HL-60 (cell line): ENCODE measurements at regions not wholly inside any gene's neighbourhood (a gene's known extent, or its start where the extent isn't known, plus 50 kb on each side); places are given as distances from the start of the nearest gene placed in this dataset.

ENCODE experiments used
- DNase-seq, 2 experiments: peaks; one replicate each; pipeline ENCODE4 v3.0.0-alpha.2; 2010 to 2020; ENCODE audit warnings: low read depth in 1 of 2, low spot score in 1 of 2
- H3K27ac ChIP-seq: fragments of 250-450 bp; sonication (Bioruptor Pico); replicated peaks from 2 replicates; pipeline ENCODE4 v1.5.1; 2020; ENCODE audit warnings: mild to moderate bottlenecking, moderate library complexity
- H3K27me3 ChIP-seq: fragments of 250-450 bp; sonication (Bioruptor Pico); 2 replicates; pipeline ENCODE4 v1.5.1; 2021; ENCODE audit warnings: mild to moderate bottlenecking, moderate library complexity; ENCODE audit not compliant: insufficient read depth, poor library complexity, severe bottlenecking
- H3K4me3 ChIP-seq: replicated peaks from 2 replicates; pipeline ENCODE4 v1.5.1; 2011; ENCODE audit warnings: mild to moderate bottlenecking, control low read depth, low read length; ENCODE audit not compliant: insufficient read depth
- GABPA ChIP-seq: IDR thresholded peaks from 2 replicates; pipeline ENCODE4 v1.6.1; 2012; ENCODE audit warnings: low read depth
- POLR2AphosphoS5 ChIP-seq: IDR thresholded peaks from 2 replicates; pipeline ENCODE4 v1.6.1; 2012; ENCODE audit warnings: low read depth
- SPI1 ChIP-seq: IDR thresholded peaks from 2 replicates; pipeline ENCODE4 v1.6.1; 2012; ENCODE audit warnings: low read depth, mild to moderate bottlenecking, borderline replicate concordance
- TF ChIP-seq, protein P1 (sequence below): IDR thresholded peaks from one replicate; pipeline ENCODE4 v1.5.1; 2011; ENCODE audit warnings: low read length, control low read depth, inconsistent platforms; ENCODE audit not compliant: insufficient read depth
- TF ChIP-seq, protein P2 (sequence below): IDR thresholded peaks from 2 replicates; pipeline ENCODE4 v1.6.1; 2012; ENCODE audit warnings: low read depth; ENCODE audit not compliant: insufficient replicate concordance

DNA sequence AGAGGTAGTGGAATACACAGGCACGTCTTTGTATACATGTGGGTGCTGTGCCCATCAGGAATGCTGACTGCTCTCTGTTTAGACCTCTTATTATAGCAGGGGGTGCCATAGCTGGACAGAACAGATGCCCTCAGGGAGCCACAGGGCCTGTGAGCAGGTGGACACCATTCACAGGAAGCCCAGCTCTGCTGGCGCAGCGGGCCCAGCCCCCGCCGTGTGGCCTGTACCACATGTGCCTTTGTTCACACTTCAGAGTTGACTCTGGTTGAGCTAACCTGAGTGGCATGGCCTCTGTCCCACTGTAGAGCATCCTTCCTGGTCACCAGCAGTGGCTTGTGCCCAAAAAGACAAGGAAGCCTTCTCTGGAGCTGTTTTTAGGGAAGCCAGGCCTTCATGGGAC, 730.9 kb upstream of the ID2 start:
- H3K27me3 ChIP-seq: no peaks in the 10 kb centered on the region
- H3K27ac ChIP-seq: no peak overlapping the region
- TF ChIP-seq, protein P1, sequence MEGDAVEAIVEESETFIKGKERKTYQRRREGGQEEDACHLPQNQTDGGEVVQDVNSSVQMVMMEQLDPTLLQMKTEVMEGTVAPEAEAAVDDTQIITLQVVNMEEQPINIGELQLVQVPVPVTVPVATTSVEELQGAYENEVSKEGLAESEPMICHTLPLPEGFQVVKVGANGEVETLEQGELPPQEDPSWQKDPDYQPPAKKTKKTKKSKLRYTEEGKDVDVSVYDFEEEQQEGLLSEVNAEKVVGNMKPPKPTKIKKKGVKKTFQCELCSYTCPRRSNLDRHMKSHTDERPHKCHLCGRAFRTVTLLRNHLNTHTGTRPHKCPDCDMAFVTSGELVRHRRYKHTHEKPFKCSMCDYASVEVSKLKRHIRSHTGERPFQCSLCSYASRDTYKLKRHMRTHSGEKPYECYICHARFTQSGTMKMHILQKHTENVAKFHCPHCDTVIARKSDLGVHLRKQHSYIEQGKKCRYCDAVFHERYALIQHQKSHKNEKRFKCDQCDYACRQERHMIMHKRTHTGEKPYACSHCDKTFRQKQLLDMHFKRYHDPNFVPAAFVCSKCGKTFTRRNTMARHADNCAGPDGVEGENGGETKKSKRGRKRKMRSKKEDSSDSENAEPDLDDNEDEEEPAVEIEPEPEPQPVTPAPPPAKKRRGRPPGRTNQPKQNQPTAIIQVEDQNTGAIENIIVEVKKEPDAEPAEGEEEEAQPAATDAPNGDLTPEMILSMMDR: no peak
- TF ChIP-seq GABPA: no peak
- TF ChIP-seq, protein P2, sequence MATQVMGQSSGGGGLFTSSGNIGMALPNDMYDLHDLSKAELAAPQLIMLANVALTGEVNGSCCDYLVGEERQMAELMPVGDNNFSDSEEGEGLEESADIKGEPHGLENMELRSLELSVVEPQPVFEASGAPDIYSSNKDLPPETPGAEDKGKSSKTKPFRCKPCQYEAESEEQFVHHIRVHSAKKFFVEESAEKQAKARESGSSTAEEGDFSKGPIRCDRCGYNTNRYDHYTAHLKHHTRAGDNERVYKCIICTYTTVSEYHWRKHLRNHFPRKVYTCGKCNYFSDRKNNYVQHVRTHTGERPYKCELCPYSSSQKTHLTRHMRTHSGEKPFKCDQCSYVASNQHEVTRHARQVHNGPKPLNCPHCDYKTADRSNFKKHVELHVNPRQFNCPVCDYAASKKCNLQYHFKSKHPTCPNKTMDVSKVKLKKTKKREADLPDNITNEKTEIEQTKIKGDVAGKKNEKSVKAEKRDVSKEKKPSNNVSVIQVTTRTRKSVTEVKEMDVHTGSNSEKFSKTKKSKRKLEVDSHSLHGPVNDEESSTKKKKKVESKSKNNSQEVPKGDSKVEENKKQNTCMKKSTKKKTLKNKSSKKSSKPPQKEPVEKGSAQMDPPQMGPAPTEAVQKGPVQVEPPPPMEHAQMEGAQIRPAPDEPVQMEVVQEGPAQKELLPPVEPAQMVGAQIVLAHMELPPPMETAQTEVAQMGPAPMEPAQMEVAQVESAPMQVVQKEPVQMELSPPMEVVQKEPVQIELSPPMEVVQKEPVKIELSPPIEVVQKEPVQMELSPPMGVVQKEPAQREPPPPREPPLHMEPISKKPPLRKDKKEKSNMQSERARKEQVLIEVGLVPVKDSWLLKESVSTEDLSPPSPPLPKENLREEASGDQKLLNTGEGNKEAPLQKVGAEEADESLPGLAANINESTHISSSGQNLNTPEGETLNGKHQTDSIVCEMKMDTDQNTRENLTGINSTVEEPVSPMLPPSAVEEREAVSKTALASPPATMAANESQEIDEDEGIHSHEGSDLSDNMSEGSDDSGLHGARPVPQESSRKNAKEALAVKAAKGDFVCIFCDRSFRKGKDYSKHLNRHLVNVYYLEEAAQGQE: no peak

DNA sequence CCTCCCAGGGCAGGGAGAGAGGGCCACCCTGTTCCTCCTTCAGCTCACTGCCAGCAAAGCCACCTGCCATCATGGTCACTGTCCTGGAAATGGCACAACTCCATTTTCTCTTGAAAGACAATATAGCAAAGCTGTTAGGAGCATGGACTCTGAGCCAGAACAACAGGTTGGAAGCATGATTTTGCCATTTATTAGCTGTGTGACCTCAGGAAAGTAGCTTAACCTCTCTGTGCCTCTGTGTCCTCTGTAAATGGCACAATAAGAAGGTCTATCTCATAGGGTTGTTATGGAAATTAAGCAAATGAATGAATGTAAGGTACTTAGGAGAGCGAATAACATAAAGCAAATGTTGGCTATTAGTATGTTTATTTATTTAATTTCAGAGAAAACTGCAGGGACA, 730.4 kb upstream of the ID2 start:
- TF ChIP-seq GABPA: no peak
- no peak for TF ChIP-seq POLR2AphosphoS5
- TF ChIP-seq, protein P2: no peak
- no peak for DNase-seq
- Histone ChIP-seq H3K4me3 (no peak overlapping the region), H3K27ac (no peak overlapping the region), H3K27me3 (no peaks in the 10 kb centered on the region)

More for the DNA sequence above, 730.9 kb upstream of the ID2 start:
- H3K4me3 ChIP-seq: no peak overlapping the region
- DNase-seq: no peak

DNA sequence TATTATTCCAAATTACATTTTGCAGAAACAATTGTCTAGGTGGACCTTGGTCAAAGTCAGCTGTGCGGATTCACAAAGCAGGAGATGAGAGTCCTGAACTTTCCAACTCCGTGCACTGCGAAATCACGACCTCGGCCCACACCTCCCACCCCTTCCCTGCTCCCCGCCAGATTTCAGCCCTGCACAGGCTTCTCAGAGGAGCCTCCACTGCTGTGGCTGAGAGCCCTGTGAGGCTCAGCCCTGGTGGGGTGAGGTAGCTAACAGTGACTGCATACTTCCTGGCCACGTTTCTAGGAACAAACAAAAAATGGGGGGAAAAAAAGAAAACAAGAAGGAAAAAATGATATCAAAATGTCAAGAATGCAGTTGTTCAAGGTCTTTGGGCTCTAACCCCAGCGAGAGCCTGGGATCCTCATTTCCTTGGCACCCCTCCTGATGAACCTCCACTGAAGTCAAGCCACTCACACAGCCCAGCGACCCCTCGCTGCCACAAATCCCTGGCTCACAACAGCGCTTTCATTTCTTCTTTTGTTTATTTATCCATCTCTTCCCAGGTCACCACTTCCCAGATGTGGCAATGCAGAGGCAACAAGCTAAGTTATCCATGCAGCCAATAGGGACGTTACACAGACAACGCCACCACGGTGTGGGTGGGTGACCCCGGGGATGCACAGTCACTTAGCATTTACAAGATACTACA, 729.7 kb upstream of the ID2 start:
- no peak overlapping the region for H3K4me3 ChIP-seq
- TF ChIP-seq POLR2AphosphoS5: no peak
- TF ChIP-seq SPI1: no peak
- TF ChIP-seq, protein P2: no peak
- TF ChIP-seq, protein P1: no peak
- no peak for TF ChIP-seq GABPA
- H3K27me3 ChIP-seq: no peaks in the 10 kb centered on the region
- H3K27ac ChIP-seq: no peak overlapping the region
- no peak for DNase-seq

DNA sequence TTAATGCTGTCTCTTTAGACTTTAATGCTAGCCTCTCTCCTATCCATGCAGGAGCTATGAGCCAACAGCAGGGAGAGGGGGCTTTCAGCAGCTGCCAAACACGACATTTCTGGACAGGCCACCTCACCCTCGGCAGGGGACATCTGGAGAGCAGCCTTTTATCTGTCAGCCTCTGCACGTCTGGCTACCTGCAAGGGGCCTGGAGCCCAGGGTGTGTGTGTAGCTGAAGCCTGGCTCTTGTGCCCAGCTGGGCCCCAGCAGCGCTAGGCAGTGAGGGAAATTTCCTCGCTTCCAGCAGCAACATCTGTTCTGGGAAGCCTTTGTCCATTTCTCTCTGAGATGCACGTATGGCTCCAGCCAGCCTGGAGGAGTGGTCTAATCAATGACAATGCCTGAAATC, 728.7 kb upstream of the ID2 start:
- Histone ChIP-seq H3K4me3 (no peak overlapping the region), H3K27ac (no peak overlapping the region), H3K27me3 (no peaks in the 10 kb centered on the region)
- TF ChIP-seq SPI1 (no peak), POLR2AphosphoS5 (no peak), GABPA (no peak)
- TF ChIP-seq, protein P2: no peak
- TF ChIP-seq, protein P1: no peak
- no peak for DNase-seq
